Myocyte (in vitro differentiated cells): ENCODE measurements at regions not wholly inside any gene's neighbourhood (a gene's known extent, or its start where the extent isn't known, plus 50 kb on each side); places are given as distances from the start of the nearest gene placed in this dataset.
"Not testable (repeated sequence)": the region's sequence is repeated elsewhere in the genome, so short reads cannot be mapped to it uniquely, and the experiment has no call there.

Source experiments
- DNase-seq: peaks from one replicate; pipeline ENCODE4 v3.0.0-alpha.2; 2012; ENCODE audit warnings: low read depth

GRCh38 chr15:20017581-20017980 is 524.0 kb downstream of the GOLGA6L6 start:
- DNase-seq = not testable (repeated sequence)

- not testable (repeated sequence) for DNase-seq
Measured at GRCh38 chr15:20016941-20017340, 524.7 kb downstream of the GOLGA6L6 start.

GRCh38 chr15:20012837-20013236 is 528.8 kb downstream of the GOLGA6L6 start:
- not testable (repeated sequence) for DNase-seq

- DNase-seq = not testable (repeated sequence)
Measured at GRCh38 chr15:20010759-20011158, 530.8 kb downstream of the GOLGA6L6 start.

- DNase-seq = not testable (repeated sequence)
Measured at GRCh38 chr15:20009619-20010018, 532.0 kb downstream of the GOLGA6L6 start.

GRCh38 chr15:20007338-20007737 is 534.3 kb downstream of the GOLGA6L6 start:
- DNase-seq = not testable (repeated sequence)

GRCh38 chr15:20003471-20003870 is 538.1 kb downstream of the GOLGA6L6 start:
- DNase-seq = not testable (repeated sequence)

- not testable (repeated sequence) for DNase-seq
Measured at GRCh38 chr15:20002560-20002959, 539.0 kb downstream of the GOLGA6L6 start.

- DNase-seq = not testable (repeated sequence)
Measured at GRCh38 chr15:19996574-19997194, 544.9 kb downstream of the GOLGA6L6 start.

- not testable (repeated sequence) for DNase-seq
Measured at GRCh38 chr15:19995296-19995695, 546.3 kb downstream of the GOLGA6L6 start.

GRCh38 chr15:19992428-19992827 is 549.2 kb downstream of the GOLGA6L6 start:
- no peak for DNase-seq

- no peak for DNase-seq
Measured at GRCh38 chr15:19988094-19988660, 553.4 kb downstream of the GOLGA6L6 start.

- no peak for DNase-seq
Measured at GRCh38 chr15:19987389-19988048, 554.1 kb downstream of the GOLGA6L6 start.

GRCh38 chr15:19984101-19984500 is 557.5 kb downstream of the GOLGA6L6 start:
- no peak for DNase-seq

- no peak for DNase-seq
Measured at GRCh38 chr15:19974998-19975397, 566.6 kb downstream of the GOLGA6L6 start.

- no peak for DNase-seq
Measured at GRCh38 chr15:19973718-19974117, 567.9 kb downstream of the GOLGA6L6 start.

- not testable (repeated sequence) for DNase-seq
Measured at GRCh38 chr15:19972582-19972981, 569.0 kb downstream of the GOLGA6L6 start.

- DNase-seq = not testable (repeated sequence)
Measured at GRCh38 chr15:19965574-19965973, 576.0 kb downstream of the GOLGA6L6 start.

GRCh38 chr15:19964480-19964879 is 577.1 kb downstream of the GOLGA6L6 start:
- not testable (repeated sequence) for DNase-seq

- DNase-seq = no peak
Measured at GRCh38 chr15:19956124-19956796, 585.3 kb downstream of the GOLGA6L6 start.

GRCh38 chr15:19944261-19944888 is 597.2 kb downstream of the GOLGA6L6 start:
- no peak for DNase-seq
